Neutrophil (primary cell): ENCODE measurements at regions not wholly inside any gene's neighbourhood (a gene's known extent, or its start where the extent isn't known, plus 50 kb on each side); places are given as distances from the start of the nearest gene placed in this dataset.

Experiments
- H3K27ac ChIP-seq: fragments of 200-600 bp; sonication (generic); 2 replicates; pipeline ENCODE4 v1.5.1; 2016; ENCODE audit warnings: mild to moderate bottlenecking, moderate library complexity
- H3K27me3 ChIP-seq: fragments of 200-600 bp; sonication (generic); 2 replicates; pipeline ENCODE4 v1.6.0; 2016; ENCODE audit warnings: mild to moderate bottlenecking
- H3K36me3 ChIP-seq: fragments of 200-600 bp; sonication (generic); 2 replicates; pipeline ENCODE4 v1.5.1; 2017
- H3K4me1 ChIP-seq, 2 experiments: fragments of 200-600 bp in 1 of 2; sonication (generic) in 1 of 2; 1 replicate in 1 of 2; 2 replicates in 1 of 2; pipeline versions ENCODE4 v1.5.1 to v1.6.1; 2013 to 2016; ENCODE audit warnings: low read depth in 1 of 2, low read length in 1 of 2, mild to moderate bottlenecking in 1 of 2, moderate library complexity in 1 of 2; ENCODE audit not compliant: control insufficient read depth in 1 of 2, insufficient read depth in 1 of 2
- H3K4me3 ChIP-seq, 2 experiments: fragments of 200-600 bp in 1 of 2; sonication (generic) in 1 of 2; 1 replicate in 1 of 2; 2 replicates in 1 of 2; pipeline ENCODE4 v1.5.1; 2013 to 2016; ENCODE audit warnings: low read depth in 1 of 2, low read length in 1 of 2, mild to moderate bottlenecking in 1 of 2, moderate library complexity in 1 of 2
- H3K9me3 ChIP-seq: fragments of 200-600 bp; sonication (generic); 2 replicates; pipeline ENCODE4 v1.5.1; 2016
- CTCF ChIP-seq: fragments of 200-600 bp; sonication (generic); IDR thresholded peaks from 2 replicates; pipeline ENCODE4 v1.5.1; 2016; ENCODE audit warnings: antibody characterized with exemption

GRCh38 chr15:69881766-69882165, 216.0 kb downstream of the TLE3 start:
- no peak for TF ChIP-seq CTCF
- Histone ChIP-seq H3K4me3 (no peak overlapping the region), H3K27me3 (peaks cover 16% of the 10 kb centered on the region), H3K36me3 (no peaks in the 10 kb centered on the region), H3K9me3 (no peaks in the 10 kb centered on the region), H3K27ac (no peak overlapping the region), H3K4me1 (no peaks in the 10 kb centered on the region)

DNA sequence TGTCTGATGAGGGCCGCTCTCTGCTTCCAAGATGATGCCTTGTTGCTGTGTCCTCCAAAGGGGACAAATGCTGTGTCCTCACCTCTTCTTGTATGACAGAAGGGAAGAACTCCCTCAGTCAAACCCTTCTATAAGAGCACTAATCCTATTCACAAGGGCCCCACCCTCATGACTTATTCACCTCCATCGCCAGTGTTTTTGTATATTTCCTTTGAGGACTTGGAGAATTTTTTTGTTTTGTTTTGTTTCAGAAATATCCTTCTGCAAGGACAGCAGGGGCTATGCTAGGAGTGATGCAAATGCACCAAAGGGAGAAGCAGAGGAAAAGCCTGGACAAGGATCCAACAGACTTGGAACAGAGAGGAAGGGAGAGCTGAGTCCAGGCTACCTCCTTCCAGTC, 214.4 kb downstream of the TLE3 start:
- no peaks in the 10 kb centered on the region for H3K9me3 ChIP-seq
- peaks cover 23% of the 10 kb centered on the region for H3K27me3 ChIP-seq
- no peak for TF ChIP-seq CTCF
- no peaks in the 10 kb centered on the region for H3K4me1 ChIP-seq
- H3K27ac ChIP-seq = no peak overlapping the region
- H3K4me3 ChIP-seq = no peak overlapping the region
- H3K36me3 ChIP-seq = no peaks in the 10 kb centered on the region

- no peak overlapping the region for H3K4me3 ChIP-seq
- H3K27ac ChIP-seq = no peak overlapping the region
- peaks cover 23% of the 10 kb centered on the region for H3K27me3 ChIP-seq
- TF ChIP-seq CTCF = no peak
- no peaks in the 10 kb centered on the region for H3K4me1 ChIP-seq
- H3K9me3 ChIP-seq = no peaks in the 10 kb centered on the region
- no peaks in the 10 kb centered on the region for H3K36me3 ChIP-seq
These were observed 212.4 kb downstream of the TLE3 start for GRCh38 chr15:69885173-69885955.

DNA sequence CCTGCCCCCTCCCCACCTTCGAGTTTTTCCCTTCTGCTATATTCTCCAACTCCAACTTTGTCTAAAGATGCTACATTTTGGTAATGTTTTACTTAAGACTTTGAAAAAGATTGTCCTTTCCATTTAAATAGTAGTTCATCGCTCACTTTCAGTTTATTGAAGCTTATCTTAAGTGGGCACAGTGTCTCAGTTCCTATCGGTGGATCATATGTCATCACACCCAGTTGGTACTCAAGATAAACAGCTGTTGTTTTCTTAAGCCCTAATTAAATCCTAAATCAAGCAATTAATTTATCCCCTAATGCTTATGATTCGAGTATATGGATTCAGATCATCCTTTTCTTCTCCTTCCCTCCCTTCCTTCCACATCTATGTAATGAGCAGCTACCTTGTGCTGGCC, 210.7 kb downstream of the TLE3 start:
- Histone ChIP-seq H3K27ac (no peak overlapping the region), H3K4me1 (no peaks in the 10 kb centered on the region), H3K27me3 (peaks cover 23% of the 10 kb centered on the region), H3K9me3 (no peaks in the 10 kb centered on the region), H3K36me3 (no peaks in the 10 kb centered on the region), H3K4me3 (no peak overlapping the region)
- TF ChIP-seq CTCF = no peak

DNA sequence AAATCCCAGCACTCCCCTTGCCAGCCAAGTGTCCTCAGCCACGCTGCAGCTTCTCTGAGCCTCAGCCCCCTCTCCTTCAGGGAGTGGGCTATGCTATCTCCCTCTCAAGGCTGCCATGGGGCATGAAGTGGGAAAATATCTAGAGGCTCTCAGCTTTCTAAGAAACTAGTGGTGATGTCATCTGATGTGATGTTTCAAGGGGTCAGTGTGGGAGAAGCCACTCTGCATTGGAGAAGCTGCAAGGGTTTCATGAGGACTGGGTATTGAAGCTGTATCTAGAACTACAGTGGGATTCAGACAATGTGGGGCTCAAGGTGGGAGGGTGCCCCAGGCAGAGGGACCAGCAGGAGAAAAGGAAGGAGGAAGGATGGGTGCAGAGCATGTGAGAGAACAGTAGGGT, 210.2 kb downstream of the TLE3 start:
- Histone ChIP-seq H3K4me1 (no peaks in the 10 kb centered on the region), H3K27ac (no peak overlapping the region), H3K36me3 (no peaks in the 10 kb centered on the region), H3K4me3 (no peak overlapping the region), H3K27me3 (peaks cover 23% of the 10 kb centered on the region), H3K9me3 (no peaks in the 10 kb centered on the region)
- no peak for TF ChIP-seq CTCF
